GM18511 (cell line): ENCODE measurements at regions not wholly inside any gene's neighbourhood (a gene's known extent, or its start where the extent isn't known, plus 50 kb on each side); places are given as distances from the start of the nearest gene placed in this dataset.

ENCODE experiments used
- ATAC-seq: cut with Tn5 transposase; IDR thresholded peaks from one replicate; pipeline ENCODE4 v1.9.1; 2021; ENCODE audit warnings: mild to moderate bottlenecking, moderate library complexity; ENCODE audit not compliant: unreplicated experiment

DNA sequence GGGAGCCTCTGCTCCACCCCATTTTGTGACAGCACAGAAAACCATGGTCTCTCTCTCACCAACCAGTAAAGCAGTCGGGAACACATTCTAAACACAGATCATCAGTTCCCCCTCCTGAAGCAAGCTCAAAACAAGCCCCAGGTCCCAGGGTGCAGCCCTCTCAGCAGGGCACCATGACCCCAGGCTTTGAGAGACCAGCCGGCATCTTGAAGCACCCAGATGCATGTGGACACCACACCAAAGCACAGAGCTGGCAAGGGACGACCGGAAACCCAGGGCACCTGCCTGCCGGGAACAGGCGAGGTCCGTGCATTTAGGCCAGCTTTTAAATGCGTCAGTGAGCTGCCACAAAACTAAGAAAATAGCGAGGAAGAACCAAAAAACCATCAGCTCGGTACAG is 103.2 kb upstream of the IQSEC1 start:
- no peak for ATAC-seq

DNA sequence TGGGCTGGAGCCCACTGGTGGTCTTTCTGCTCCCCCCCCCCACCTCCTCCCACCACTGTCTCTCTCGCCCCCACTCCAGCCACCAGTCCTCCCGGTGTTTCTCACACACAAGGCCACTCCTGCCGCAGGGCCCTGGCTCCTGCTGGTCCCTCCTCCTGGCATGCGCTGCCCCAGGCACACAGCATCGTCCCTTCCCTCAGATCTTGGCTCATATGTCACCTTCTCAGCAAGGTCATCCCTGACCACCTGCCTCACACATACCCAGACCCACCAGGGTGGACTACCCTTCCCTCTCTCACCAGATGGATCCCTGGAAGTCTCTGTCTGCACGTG is 101.5 kb upstream of the IQSEC1 start:
- no peak for ATAC-seq

- ATAC-seq = no peak
Observed at GRCh38 chr3:13174011-13174802, 101.0 kb upstream of the IQSEC1 start.

DNA sequence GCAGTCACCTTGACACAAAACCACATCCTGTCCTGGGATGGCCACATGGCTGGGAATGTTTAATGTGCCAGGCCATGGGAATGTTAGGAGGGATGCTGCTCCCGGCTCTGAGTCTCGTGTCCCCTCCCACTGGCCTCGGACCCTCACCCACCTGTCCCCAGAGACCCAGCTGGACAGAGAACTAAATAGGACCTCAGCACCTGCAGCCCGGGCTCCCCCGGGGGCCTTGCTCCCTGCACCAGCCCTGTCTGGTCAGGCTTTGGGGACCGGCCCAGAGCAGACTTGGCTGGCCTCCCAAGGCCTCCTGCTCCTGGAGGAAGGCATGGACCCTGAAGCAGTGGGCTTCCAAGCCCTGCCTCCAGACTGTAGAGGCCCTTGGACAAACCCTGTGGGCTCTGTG is 100.0 kb upstream of the IQSEC1 start:
- no peak for ATAC-seq

DNA sequence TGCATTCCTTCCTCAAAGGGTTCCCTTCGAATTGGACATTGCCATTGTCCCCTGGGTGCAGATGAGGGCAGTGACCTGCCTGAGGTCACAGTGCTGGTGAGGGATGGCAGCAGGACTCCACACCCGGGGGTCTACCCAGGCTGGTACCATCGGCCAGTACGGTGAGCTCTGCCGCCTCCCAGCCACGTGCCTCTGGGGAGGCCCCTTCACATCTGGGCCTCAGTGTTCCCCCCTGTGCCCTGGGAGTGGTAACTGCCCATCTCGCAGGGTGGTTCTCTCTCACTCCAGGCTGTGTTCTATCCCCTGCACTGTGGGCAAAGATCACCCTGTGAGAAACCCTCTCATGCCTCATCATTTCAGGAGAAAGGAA is 99.4 kb upstream of the IQSEC1 start:
- no peak for ATAC-seq

- no peak for ATAC-seq
Observed at GRCh38 chr3:13171704-13172643, 98.7 kb upstream of the IQSEC1 start.

DNA sequence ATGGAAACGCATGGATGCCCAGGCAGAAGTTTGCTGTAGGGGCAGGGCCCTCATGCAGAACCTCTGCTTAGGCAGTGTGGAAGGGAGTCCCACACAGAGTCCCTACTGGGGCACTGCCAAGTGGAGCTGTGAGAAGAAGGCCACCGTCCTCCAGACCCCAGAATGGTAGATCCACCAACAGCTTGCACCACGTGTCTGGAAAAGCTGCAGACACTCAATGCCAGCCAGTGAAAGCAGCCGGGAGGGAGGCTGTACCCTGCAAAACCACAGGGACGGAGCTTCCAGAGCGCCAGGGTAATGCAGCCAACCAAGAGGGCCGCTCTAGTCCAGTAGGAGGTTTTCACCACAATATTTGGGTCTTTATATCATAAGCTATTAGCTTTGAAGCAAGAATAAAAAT is 97.1 kb upstream of the IQSEC1 start:
- no peak for ATAC-seq

- no peak for ATAC-seq
Observed at GRCh38 chr3:13168391-13168790, 95.2 kb upstream of the IQSEC1 start.

DNA sequence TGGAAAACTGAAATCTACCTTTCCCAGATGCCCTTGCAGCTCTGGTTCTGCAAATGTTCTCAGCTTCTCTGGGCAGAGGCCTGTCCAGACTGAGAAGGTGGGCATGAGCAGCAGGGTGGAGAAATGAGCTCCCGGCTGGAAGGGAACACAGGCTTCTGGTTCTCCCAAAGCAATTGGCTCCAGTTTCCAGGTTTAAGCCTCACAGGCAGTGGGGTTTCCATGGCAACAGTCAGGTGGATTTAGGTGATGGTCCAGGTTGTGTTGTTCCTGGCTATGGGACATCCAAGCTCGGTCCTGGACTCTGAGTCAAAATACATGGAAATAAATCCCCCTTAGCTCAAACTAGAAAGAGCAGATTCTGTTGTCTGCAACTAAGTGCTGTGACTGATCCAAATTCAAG is 94.6 kb upstream of the IQSEC1 start:
- no peak for ATAC-seq

DNA sequence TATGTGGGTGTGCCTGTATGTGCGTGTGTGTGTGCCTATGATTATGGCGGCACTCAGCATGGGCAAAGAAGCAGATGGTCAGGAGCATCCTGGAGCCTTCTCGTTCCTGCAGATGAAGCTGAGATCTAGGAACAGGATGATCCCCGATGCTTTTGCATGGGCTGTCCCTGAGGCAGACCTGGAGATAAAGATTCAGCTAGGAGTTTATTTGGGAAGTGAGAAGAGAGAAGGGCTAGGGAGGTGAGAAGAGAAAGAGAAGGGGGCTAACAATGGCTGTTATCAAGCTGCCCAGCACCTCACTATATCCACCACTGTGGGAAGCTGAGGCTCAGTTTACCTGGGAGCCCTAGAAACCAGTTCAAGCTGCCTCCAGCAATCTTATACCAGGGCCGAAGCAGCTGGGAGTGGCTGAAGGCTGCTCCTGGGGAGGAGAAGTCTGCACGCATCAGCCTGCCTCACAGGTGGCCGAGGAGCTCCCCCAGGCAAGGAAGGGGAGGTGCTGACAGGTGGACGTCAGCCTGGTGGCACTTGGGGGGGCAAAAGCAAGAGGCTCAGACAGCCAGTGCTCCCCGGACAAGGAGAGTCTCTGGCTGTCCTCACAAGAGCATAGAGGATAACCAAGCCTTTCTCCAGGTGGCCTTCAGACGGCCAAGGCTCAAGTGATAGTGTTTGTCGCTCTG is 94.0 kb upstream of the IQSEC1 start:
- no peak for ATAC-seq

GRCh38 chr3:13166243-13167063 is 93.2 kb upstream of the IQSEC1 start:
- ATAC-seq = no peak

- ATAC-seq = no peak
Observed at GRCh38 chr3:13165576-13165975, 92.3 kb upstream of the IQSEC1 start.

DNA sequence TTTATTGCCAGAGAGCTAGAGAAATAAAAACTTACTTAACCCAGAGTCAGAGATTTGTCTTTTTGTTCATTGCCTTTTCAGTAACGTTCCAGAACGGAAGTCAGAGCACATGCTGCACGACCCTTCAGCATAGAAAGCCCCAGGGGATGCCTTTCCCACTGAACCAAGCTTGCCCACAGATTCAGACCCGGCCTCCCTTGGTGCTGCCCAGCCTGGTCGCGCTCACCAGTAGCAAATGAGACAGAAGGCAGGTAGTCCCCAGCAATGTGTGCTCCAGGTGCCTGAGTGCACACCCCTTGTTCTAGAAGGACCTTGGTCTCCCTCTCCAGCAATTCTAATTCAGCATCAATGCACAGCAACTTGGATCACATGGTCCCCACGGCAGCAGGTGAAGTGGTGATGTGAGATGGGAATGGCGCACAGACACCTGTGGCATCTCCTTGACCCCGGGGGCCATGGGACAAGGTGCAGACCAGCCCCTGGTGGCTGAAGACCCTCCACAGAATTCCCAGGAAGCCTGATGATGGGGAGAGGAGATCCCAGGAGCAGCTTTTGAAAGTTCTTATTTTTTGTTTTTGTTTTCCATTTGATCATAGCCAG is 91.8 kb upstream of the IQSEC1 start:
- ATAC-seq = no peak

- ATAC-seq = no peak
Observed at GRCh38 chr3:13163848-13164382, 90.7 kb upstream of the IQSEC1 start.

DNA sequence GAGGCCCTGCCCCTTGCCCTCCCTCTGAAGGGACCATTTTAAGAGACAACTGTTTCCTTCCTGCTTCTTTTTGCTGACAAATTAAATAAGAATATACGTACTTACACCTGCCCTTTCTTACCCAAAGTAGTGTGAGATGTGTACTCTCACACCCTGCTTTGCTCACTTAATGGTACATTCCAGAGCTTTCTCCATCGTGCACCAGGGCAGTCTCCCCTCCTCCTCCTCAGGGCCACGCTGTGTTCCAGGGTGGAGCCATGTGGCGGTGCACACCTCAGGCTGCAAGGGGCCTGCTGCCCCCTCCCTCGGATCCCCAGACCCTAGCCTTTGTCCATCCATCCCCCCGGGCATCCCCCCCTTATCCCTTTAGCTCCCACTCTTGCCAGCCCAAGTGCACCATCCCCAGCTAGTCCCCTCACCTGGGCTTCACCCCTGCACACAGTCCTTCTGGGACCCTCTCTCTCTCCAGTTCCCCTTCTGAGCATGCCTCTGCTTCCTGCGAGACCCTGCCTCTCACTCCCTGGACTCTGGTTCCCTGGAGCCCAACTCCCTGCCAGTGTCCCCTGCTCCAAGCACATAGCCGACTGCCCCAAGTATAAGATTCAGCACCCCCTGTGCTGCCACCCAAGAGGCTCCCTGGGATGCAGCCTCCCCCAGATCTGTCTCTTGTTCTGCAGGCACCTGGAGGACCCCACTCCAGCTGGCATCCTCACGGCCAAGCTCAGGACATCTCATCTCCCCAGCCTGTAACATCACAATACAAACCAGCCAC is 89.5 kb upstream of the IQSEC1 start:
- no peak for ATAC-seq

GRCh38 chr3:13161771-13162535 is 88.7 kb upstream of the IQSEC1 start:
- no peak for ATAC-seq

DNA sequence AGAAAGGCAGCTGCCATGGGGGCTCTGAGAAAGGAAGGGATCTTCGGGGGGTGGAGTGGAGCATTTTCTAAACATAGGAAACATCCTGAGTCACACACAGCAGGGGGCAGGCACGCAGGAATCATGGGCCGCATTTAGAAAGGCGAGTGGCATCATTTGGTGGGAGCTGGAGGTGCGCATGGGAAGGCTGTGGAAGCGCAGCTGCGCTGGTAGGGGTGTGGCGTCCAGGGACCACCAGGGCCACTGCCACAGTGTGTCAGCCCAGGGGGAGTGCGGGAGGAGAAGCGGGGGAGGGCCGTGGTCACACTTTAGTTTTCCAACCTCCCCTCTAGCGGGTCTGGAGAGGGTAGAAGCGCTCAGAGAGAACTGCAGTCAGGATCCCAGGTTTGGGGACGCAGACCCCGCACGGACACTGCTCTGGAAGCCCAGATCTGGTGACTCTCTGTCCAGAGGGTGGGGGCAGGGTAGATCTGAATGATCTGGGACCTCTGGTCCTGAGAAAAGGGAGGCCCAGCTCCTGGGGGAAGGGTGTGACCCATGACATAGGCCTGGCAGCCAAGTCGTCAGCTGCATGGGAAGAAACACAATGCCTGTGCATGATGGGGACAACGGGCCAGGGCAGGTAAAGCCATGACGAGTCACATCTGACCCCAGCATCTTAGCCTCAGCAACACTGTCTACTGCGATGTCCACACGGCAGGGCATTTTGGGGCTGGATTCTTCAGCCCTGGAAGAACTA is 88.0 kb upstream of the IQSEC1 start:
- no peak for ATAC-seq

- no peak for ATAC-seq
Observed at GRCh38 chr3:13160619-13161018, 87.4 kb upstream of the IQSEC1 start.
